Endothelial cell (in vitro differentiated cells): ENCODE measurements at regions not wholly inside any gene's neighbourhood (a gene's known extent, or its start where the extent isn't known, plus 50 kb on each side); places are given as distances from the start of the nearest gene placed in this dataset.

ENCODE experiments used
- DNase-seq: peaks from one replicate; pipeline ENCODE4 v3.0.0; 2021; ENCODE audit warnings: low spot score
- H3K27ac Mint-ChIP-seq: one replicate; pipeline ENCODE4 v1.8.0; 2021; ENCODE audit warnings: mixed read lengths, inconsistent platforms; ENCODE audit not compliant: unreplicated experiment
- H3K27me3 Mint-ChIP-seq: one replicate; pipeline ENCODE4 v1.8.0; 2021; ENCODE audit warnings: mild to moderate bottlenecking, moderate library complexity, mixed read lengths, inconsistent platforms; ENCODE audit not compliant: unreplicated experiment
- H3K36me3 Mint-ChIP-seq: one replicate; pipeline ENCODE4 v1.8.0; 2021; ENCODE audit warnings: mild to moderate bottlenecking, low read depth, mixed read lengths, inconsistent platforms; ENCODE audit not compliant: unreplicated experiment
- H3K4me1 Mint-ChIP-seq: one replicate; pipeline ENCODE4 v1.8.0; 2021; ENCODE audit warnings: mild to moderate bottlenecking, mixed read lengths, inconsistent platforms; ENCODE audit not compliant: unreplicated experiment
- H3K4me3 Mint-ChIP-seq: one replicate; pipeline ENCODE4 v1.8.0; 2021; ENCODE audit warnings: mild to moderate bottlenecking, mixed read lengths, inconsistent platforms; ENCODE audit not compliant: unreplicated experiment
- H3K9me3 Mint-ChIP-seq: one replicate; pipeline ENCODE4 v1.8.0; 2021; ENCODE audit warnings: mixed read lengths, inconsistent platforms; ENCODE audit not compliant: unreplicated experiment
- CTCF ChIP-seq: fragments of 200-600 bp; sonication (generic); IDR thresholded peaks from one replicate; pipeline ENCODE4 v1.5.0; 2021; ENCODE audit warnings: antibody characterized with exemption; ENCODE audit not compliant: unreplicated experiment

- no peak overlapping the region for H3K27ac Mint-ChIP-seq
- no peak for DNase-seq
- H3K4me3 Mint-ChIP-seq: no peak overlapping the region
- peaks cover 4% of the 10 kb centered on the region for H3K4me1 Mint-ChIP-seq
- H3K36me3 Mint-ChIP-seq: no peaks in the 10 kb centered on the region
- no peaks in the 10 kb centered on the region for H3K27me3 Mint-ChIP-seq
- TF ChIP-seq CTCF: no peak
- H3K9me3 Mint-ChIP-seq: no peaks in the 10 kb centered on the region
These were observed 158.1 kb downstream of the ADRA2A start for GRCh38 chr10:111234914-111235302.

- no peaks in the 10 kb centered on the region for H3K27me3 Mint-ChIP-seq
- no peaks in the 10 kb centered on the region for H3K36me3 Mint-ChIP-seq
- H3K27ac Mint-ChIP-seq: no peak overlapping the region
- H3K4me1 Mint-ChIP-seq: no peaks in the 10 kb centered on the region
- no peak overlapping the region for H3K4me3 Mint-ChIP-seq
- H3K9me3 Mint-ChIP-seq: no peaks in the 10 kb centered on the region
- no peak for DNase-seq
- no peak for TF ChIP-seq CTCF
These were observed 163.5 kb downstream of the ADRA2A start for GRCh38 chr10:111240348-111240747.

GRCh38 chr10:111243126-111243525 lies 166.3 kb downstream of the ADRA2A start:
- Mint-ChIP-seq H3K4me3 (no peak overlapping the region), H3K27me3 (no peaks in the 10 kb centered on the region), H3K9me3 (no peaks in the 10 kb centered on the region), H3K27ac (no peak overlapping the region), H3K36me3 (no peaks in the 10 kb centered on the region), H3K4me1 (no peaks in the 10 kb centered on the region)
- no peak for DNase-seq
- TF ChIP-seq CTCF: no peak

GRCh38 chr10:111246136-111246535 lies 169.3 kb downstream of the ADRA2A start:
- Mint-ChIP-seq H3K4me1 (no peaks in the 10 kb centered on the region), H3K27me3 (no peaks in the 10 kb centered on the region), H3K27ac (no peak overlapping the region), H3K4me3 (no peak overlapping the region), H3K36me3 (no peaks in the 10 kb centered on the region), H3K9me3 (no peaks in the 10 kb centered on the region)
- DNase-seq: no peak
- TF ChIP-seq CTCF: no peak

- Mint-ChIP-seq H3K27me3 (no peaks in the 10 kb centered on the region), H3K4me3 (no peak overlapping the region), H3K36me3 (no peaks in the 10 kb centered on the region), H3K9me3 (no peaks in the 10 kb centered on the region), H3K4me1 (no peaks in the 10 kb centered on the region), H3K27ac (no peak overlapping the region)
- no peak for TF ChIP-seq CTCF
- DNase-seq: no peak
These were observed 170.1 kb downstream of the ADRA2A start for GRCh38 chr10:111246814-111247452.
